Type B pancreatic cell (in vitro differentiated cells): ENCODE measurements at regions not wholly inside any gene's neighbourhood (a gene's known extent, or its start where the extent isn't known, plus 50 kb on each side); places are given as distances from the start of the nearest gene placed in this dataset.

Experiments
- DNase-seq: peaks from one replicate; pipeline ENCODE4 v3.0.0; 2021; ENCODE audit warnings: mixed read lengths; ENCODE audit not compliant: unreplicated experiment; ENCODE audit errors: extremely low spot score
- H3K27ac Mint-ChIP-seq: 2 replicates; pipeline ENCODE4 v1.8.0; 2021; ENCODE audit warnings: mild to moderate bottlenecking, mixed read lengths
- H3K27me3 Mint-ChIP-seq: 2 replicates; pipeline ENCODE4 v1.8.0; 2021; ENCODE audit warnings: mixed read lengths
- H3K36me3 Mint-ChIP-seq: 2 replicates; pipeline ENCODE4 v1.8.0; 2021; ENCODE audit warnings: mixed read lengths
- H3K4me1 Mint-ChIP-seq: one replicate; pipeline ENCODE4 v1.8.0; 2021; ENCODE audit warnings: mixed read lengths; ENCODE audit not compliant: unreplicated experiment
- H3K4me3 Mint-ChIP-seq: 2 replicates; pipeline ENCODE4 v1.8.0; 2021; ENCODE audit warnings: mild to moderate bottlenecking, mixed read lengths
- H3K9me3 Mint-ChIP-seq: 2 replicates; pipeline ENCODE4 v1.8.0; 2021; ENCODE audit warnings: mixed read lengths
- CTCF ChIP-seq: fragments of 200-600 bp; sonication (generic); conservative IDR thresholded peaks from 2 replicates; pipeline ENCODE4 v1.5.0; 2021; ENCODE audit warnings: antibody characterized with exemption, mild to moderate bottlenecking

DNA sequence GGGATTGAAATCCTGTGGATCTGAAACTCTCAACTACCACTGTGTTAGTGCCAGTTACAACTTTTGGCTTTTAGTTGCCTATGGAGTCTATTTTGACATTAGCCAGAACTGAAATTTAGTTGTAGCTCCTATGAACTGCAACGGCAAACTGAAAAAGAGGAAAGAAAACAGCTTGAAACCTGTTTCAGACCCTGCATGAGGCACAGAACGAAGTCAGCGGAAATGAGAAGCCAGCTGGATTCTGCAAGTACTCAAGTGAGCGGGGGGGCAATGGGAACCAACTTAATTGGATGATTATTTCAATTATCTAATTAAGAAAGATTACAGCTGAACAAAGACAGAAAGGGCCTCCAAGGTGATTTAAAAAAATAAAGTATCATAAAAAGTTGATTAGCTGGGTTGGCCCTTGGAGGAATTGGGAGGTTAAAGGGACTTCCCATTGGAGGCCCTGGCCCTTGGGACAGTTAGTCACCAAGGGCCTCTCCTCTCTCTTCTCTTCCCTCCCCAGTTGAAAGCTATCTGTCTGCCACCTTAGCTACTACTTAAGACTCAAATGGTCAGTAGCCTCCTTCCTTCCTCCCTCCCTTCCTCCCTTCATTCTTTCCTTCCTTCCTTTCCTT is 352.1 kb downstream of the SHQ1 start:
- H3K9me3 Mint-ChIP-seq: peaks cover 5% of the 10 kb centered on the region
- no peaks in the 10 kb centered on the region for H3K27me3 Mint-ChIP-seq
- no peak for TF ChIP-seq CTCF
- no peak overlapping the region for H3K27ac Mint-ChIP-seq
- no peak for DNase-seq
- no peaks in the 10 kb centered on the region for H3K36me3 Mint-ChIP-seq
- no peak overlapping the region for H3K4me3 Mint-ChIP-seq
- H3K4me1 Mint-ChIP-seq: peaks cover 2% of the 10 kb centered on the region

DNA sequence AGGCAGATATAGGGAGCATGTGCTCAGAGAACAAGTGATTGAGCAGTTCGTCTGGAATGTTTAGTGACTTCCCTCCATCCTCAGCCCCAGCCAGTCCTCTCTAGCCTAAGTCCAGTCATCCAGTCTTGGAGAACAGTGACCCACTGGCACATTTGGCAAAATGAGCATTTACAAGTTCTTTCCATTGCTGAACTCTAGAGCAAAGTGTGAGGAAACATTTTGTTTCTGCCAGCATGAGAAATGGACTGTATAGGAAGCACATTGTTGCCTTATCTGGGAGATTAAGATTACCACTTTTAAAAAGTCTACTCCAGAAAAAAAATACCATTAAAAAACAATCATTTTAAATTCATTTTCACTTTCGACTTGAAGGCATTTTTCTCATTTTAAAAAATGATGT is 353.6 kb downstream of the SHQ1 start:
- Mint-ChIP-seq H3K4me3 (no peak overlapping the region), H3K27me3 (peaks cover 2% of the 10 kb centered on the region), H3K27ac (no peak overlapping the region), H3K4me1 (peaks cover 6% of the 10 kb centered on the region), H3K9me3 (peaks cover 5% of the 10 kb centered on the region), H3K36me3 (no peaks in the 10 kb centered on the region)
- DNase-seq: no peak
- TF ChIP-seq CTCF: no peak

GRCh38 chr3:72494130-72494529 is 354.1 kb downstream of the SHQ1 start:
- Mint-ChIP-seq H3K27ac (no peak overlapping the region), H3K9me3 (peaks cover 5% of the 10 kb centered on the region), H3K4me1 (peaks cover 6% of the 10 kb centered on the region), H3K4me3 (no peak overlapping the region), H3K27me3 (peaks cover 2% of the 10 kb centered on the region), H3K36me3 (no peaks in the 10 kb centered on the region)
- no peak for DNase-seq
- TF ChIP-seq CTCF: no peak

DNA sequence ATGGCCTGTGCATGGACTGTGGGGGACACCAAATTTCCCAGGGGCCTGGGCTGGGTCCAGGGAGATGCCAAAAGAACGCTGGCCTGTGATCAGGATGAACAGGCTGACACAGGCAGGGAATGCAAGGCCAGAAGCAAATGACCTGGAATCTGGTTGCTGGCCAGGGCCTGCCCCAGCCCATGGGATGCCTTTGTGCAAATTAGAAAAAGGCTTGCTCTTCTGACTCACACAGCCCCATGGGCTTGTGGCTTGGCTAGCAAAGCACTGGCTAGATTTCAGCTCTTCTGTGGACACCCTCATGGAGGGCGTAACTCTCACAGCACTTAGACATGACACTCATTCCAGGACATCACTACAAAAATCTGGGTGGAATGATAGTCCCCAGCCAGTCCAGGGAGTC is 356.0 kb downstream of the SHQ1 start:
- no peak for TF ChIP-seq CTCF
- Mint-ChIP-seq H3K27ac (no peak overlapping the region), H3K36me3 (no peaks in the 10 kb centered on the region), H3K9me3 (peaks cover 5% of the 10 kb centered on the region), H3K4me3 (no peak overlapping the region), H3K4me1 (peaks cover 16% of the 10 kb centered on the region), H3K27me3 (peaks cover 2% of the 10 kb centered on the region)
- no peak for DNase-seq

DNA sequence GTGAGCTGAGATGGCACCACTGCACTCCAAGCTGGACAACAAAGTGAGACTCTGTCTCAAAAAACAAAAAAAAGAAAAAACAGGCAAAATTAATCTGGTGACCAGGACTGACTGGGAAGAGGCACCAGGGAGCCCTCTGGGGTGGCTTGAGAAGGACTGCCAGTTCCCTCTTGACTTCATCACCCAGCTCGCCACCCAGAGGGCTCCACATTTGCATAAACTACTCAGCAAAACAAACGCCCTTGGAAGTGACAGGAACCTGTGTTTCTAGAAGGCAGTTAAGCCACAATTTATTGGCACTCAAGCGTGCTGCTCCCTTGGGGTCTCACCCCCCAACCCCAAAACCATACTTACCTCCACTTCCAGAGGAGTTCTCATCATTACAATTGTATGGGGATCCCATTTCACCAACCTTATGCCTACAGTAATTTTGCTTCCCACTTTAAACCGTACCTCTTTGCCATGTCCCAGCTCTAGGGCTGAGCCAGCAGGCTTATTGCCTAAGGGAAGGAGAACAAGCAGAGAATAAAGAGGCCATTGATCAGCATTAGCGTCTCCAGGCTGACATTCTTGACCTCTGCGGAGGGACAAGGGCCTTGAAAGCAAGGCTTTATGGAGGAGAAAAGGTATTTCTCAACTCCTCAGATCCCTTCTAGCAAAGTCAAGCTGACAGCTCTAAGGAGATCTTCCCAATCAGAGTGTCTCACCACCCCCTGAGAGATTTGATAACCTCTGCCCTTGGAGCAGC is 357.4 kb downstream of the SHQ1 start:
- no peak for DNase-seq
- H3K36me3 Mint-ChIP-seq: no peaks in the 10 kb centered on the region
- H3K27me3 Mint-ChIP-seq: peaks cover 2% of the 10 kb centered on the region
- no peak overlapping the region for H3K27ac Mint-ChIP-seq
- H3K4me1 Mint-ChIP-seq: peaks cover 22% of the 10 kb centered on the region
- H3K9me3 Mint-ChIP-seq: peaks cover 5% of the 10 kb centered on the region
- H3K4me3 Mint-ChIP-seq: peak overlapping the region; percentile 30
- no peak for TF ChIP-seq CTCF
